Activated CD8-positive, alpha-beta T cell treated with anti-CD3 and anti-CD28 coated beads for 36 hours (primary cell): ENCODE measurements at regions not wholly inside any gene's neighbourhood (a gene's known extent, or its start where the extent isn't known, plus 50 kb on each side); places are given as distances from the start of the nearest gene placed in this dataset.

Experiments used
- ATAC-seq: fragments of 200-7000 bp; cut with Tn5 transposase; one replicate; pipeline ENCODE4 v1.10.0; 2021; ENCODE audit warnings: mild to moderate bottlenecking, moderate library complexity
- CTCF ChIA-PET: fragments of 350-600 bp; sonication (Branson Sonifier 250); formaldehyde crosslinking; loops from one replicate; lab custom pipeline; 2021; ENCODE audit warnings: antibody characterized with exemption; lab: Charles Lee
- POLR2A ChIA-PET: fragments of 350-600 bp; sonication (Branson Sonifier 250); formaldehyde crosslinking; loops from one replicate; lab custom pipeline; 2021; ENCODE audit warnings: antibody characterized with exemption; lab: Charles Lee
- DNase-seq: peaks from one replicate; pipeline ENCODE4 v3.0.0-alpha.2; 2020
- H3K27ac Mint-ChIP-seq: one replicate; pipeline ENCODE4 v1.8.0; 2021; ENCODE audit warnings: mild to moderate bottlenecking, mixed read lengths
- H3K27me3 Mint-ChIP-seq: one replicate; pipeline ENCODE4 v1.8.0; 2021; ENCODE audit warnings: mixed read lengths
- H3K36me3 Mint-ChIP-seq: one replicate; pipeline ENCODE4 v1.8.0; 2021; ENCODE audit warnings: low read depth, mixed read lengths
- H3K4me1 Mint-ChIP-seq: one replicate; pipeline ENCODE4 v1.8.0; 2021; ENCODE audit warnings: low read depth, mixed read lengths
- H3K4me3 Mint-ChIP-seq: one replicate; pipeline ENCODE4 v1.8.0; 2021; ENCODE audit warnings: mild to moderate bottlenecking, moderate library complexity, mixed read lengths
- H3K9me3 Mint-ChIP-seq: one replicate; pipeline ENCODE4 v1.8.0; 2021; ENCODE audit warnings: mixed read lengths
- CTCF ChIP-seq: fragments of 200-600 bp; IDR thresholded peaks from one replicate; pipeline ENCODE4 v1.8.0; 2022; ENCODE audit warnings: antibody characterized with exemption, mild to moderate bottlenecking
- intact Hi-C: fragments of 100-400 bp; cut with micrococcal nuclease; formaldehyde crosslinking; loops from one replicate; pipeline ENCODE4 v1.10.0; 2022

GRCh38 chr1:14080653-14081052 lies 380.7 kb downstream of the PRDM2 start:
- H3K9me3 Mint-ChIP-seq, result no peaks in the 10 kb centered on the region
- DNase-seq (no peak), ATAC-seq (no peak)
- no peak overlapping the region for H3K4me3 Mint-ChIP-seq
- no peaks in the 10 kb centered on the region for H3K36me3 Mint-ChIP-seq
- CTCF ChIA-PET, result no interaction called here
- intact Hi-C loops, result no loop called here
- no peak for TF ChIP-seq CTCF
- POLR2A ChIA-PET, result no interaction called here
- H3K27me3 Mint-ChIP-seq, result peaks cover 4% of the 10 kb centered on the region
- H3K27ac Mint-ChIP-seq, result no peak overlapping the region
- H3K4me1 Mint-ChIP-seq, result no peaks in the 10 kb centered on the region

GRCh38 chr1:14082331-14082730 lies 382.3 kb downstream of the PRDM2 start:
- ATAC-seq (no peak), DNase-seq (no peak)
- peaks cover 4% of the 10 kb centered on the region for H3K27me3 Mint-ChIP-seq
- H3K27ac Mint-ChIP-seq, result no peak overlapping the region
- TF ChIP-seq CTCF, result no peak
- H3K4me3 Mint-ChIP-seq, result no peak overlapping the region
- no peaks in the 10 kb centered on the region for H3K36me3 Mint-ChIP-seq
- intact Hi-C loops, result no loop called here
- H3K9me3 Mint-ChIP-seq, result no peaks in the 10 kb centered on the region
- CTCF ChIA-PET, result no interaction called here
- no peaks in the 10 kb centered on the region for H3K4me1 Mint-ChIP-seq
- POLR2A ChIA-PET, result no interaction called here

GRCh38 chr1:14083277-14083676 lies 383.3 kb downstream of the PRDM2 start:
- no peak overlapping the region for H3K4me3 Mint-ChIP-seq
- no peaks in the 10 kb centered on the region for H3K9me3 Mint-ChIP-seq
- POLR2A ChIA-PET, result interaction anchor here (0.6 kb wide), 1 partner anchor 80 kb away, joined by 3 read pairs; no protein-coding TSS in a partner anchor
- TF ChIP-seq CTCF, result no peak
- H3K4me1 Mint-ChIP-seq, result no peaks in the 10 kb centered on the region
- no peaks in the 10 kb centered on the region for H3K36me3 Mint-ChIP-seq
- no peak overlapping the region for H3K27ac Mint-ChIP-seq
- H3K27me3 Mint-ChIP-seq, result peaks cover 4% of the 10 kb centered on the region
- intact Hi-C loops, result no loop called here
- DNase-seq, result no peak
- CTCF ChIA-PET, result no interaction called here
- no peak for ATAC-seq

- Mint-ChIP-seq H3K27ac (no peak overlapping the region), H3K36me3 (no peaks in the 10 kb centered on the region), H3K4me1 (no peaks in the 10 kb centered on the region), H3K9me3 (no peaks in the 10 kb centered on the region), H3K4me3 (no peak overlapping the region), H3K27me3 (peaks cover 4% of the 10 kb centered on the region)
- TF ChIP-seq CTCF, result no peak
- CTCF ChIA-PET, result no interaction called here
- ATAC-seq (no peak), DNase-seq (no peak)
- POLR2A ChIA-PET, result no interaction called here
- intact Hi-C loops, result no loop called here
Observed at GRCh38 chr1:14083706-14084105, 383.7 kb downstream of the PRDM2 start.

- intact Hi-C loops, result no loop called here
- Mint-ChIP-seq H3K4me3 (no peak overlapping the region), H3K36me3 (peaks cover 1% of the 10 kb centered on the region), H3K27ac (no peak overlapping the region), H3K4me1 (no peaks in the 10 kb centered on the region), H3K27me3 (peaks cover 11% of the 10 kb centered on the region), H3K9me3 (peaks cover 7% of the 10 kb centered on the region)
- ChIA-PET CTCF (no interaction called here), POLR2A (no interaction called here)
- no peak for TF ChIP-seq CTCF
- no peak for DNase-seq
- no peak for ATAC-seq
Observed at GRCh38 chr1:14090062-14090461, 390.1 kb downstream of the PRDM2 start.
